CD4-positive, alpha-beta T cell treated with Interferon alpha-2 for 1 hour (primary cell): ENCODE measurements at regions not wholly inside any gene's neighbourhood (a gene's known extent, or its start where the extent isn't known, plus 50 kb on each side); places are given as distances from the start of the nearest gene placed in this dataset.

ENCODE experiments used
- DNase-seq, 2 donors: peaks; one replicate each; pipeline ENCODE4 v3.0.0-alpha.2; 2020 to 2022

- DNase-seq, result no peak
Observed at GRCh38 chr3:157794771-157795170, 291.6 kb upstream of the VEPH1 start.

GRCh38 chr3:157793745-157794144 lies 290.5 kb upstream of the VEPH1 start:
- no peak for DNase-seq

- DNase-seq, result no peak
Observed at GRCh38 chr3:157789162-157789561, 285.9 kb upstream of the VEPH1 start.

DNA sequence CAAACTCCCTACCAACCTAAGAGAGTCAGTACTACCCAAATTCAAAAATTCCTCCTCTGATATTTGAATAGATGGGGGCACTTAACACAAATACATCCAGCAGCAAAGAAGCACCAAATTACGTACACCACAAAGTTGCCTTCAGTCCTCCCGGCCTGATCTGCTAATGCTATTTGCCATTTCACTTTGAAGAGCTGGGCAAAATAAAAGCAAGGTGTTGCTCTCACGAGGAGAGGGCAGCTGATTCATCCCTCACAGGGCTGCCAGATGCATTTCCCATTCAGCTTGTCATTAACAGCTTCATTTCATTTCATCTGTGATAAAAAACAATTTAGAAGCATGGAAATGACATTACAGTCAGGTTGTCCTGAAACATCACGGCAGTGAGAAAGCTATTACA lies 283.4 kb upstream of the VEPH1 start:
- DNase-seq, result no peak

DNA sequence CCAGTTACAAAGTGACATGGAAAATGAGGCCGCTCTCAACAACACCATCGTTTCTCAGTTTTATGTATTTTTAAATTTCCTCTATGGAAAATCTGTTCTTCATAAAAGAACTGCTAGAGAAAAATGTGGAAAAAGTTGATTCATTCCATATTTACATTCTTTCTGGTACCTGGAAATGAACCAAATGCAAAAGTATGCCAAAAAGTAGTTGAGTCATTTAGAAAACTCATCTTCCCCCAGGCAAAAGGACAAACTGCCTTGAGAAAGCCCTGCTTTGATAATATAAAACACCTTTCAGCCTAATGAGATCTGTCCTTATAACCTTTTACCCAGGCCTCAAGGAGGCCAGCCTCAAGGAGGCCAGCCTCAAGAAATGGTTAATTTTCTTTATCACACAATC lies 283.0 kb upstream of the VEPH1 start:
- DNase-seq, result no peak

- no peak for DNase-seq
Observed at GRCh38 chr3:157785102-157785826, 282.0 kb upstream of the VEPH1 start.

DNA sequence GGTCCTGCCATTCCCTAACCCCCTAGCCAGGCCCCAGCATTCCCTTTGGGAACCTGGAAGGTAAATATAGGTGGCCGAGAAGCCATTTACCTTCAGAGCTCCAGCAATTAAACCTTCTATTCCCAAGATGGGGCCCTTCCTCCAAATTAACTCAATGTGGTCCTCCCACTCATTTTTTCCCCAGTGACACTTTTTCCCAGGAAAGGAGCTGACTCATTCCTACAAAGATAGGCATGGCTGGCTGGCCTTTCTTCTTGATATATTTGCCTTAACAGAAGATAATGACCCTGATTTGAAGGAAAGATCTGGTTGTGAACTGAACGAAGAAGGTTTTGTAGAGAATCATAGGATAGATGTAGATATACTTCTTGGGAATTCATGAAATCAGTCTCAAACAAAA lies 279.0 kb upstream of the VEPH1 start:
- no peak for DNase-seq

- no peak for DNase-seq
Observed at GRCh38 chr3:157776861-157777260, 273.6 kb upstream of the VEPH1 start.

GRCh38 chr3:157775446-157775845 lies 272.2 kb upstream of the VEPH1 start:
- DNase-seq, result no peak

GRCh38 chr3:157769378-157769777 lies 266.2 kb upstream of the VEPH1 start:
- no peak for DNase-seq

- no peak for DNase-seq
Observed at GRCh38 chr3:157767607-157768006, 264.4 kb upstream of the VEPH1 start.

DNA sequence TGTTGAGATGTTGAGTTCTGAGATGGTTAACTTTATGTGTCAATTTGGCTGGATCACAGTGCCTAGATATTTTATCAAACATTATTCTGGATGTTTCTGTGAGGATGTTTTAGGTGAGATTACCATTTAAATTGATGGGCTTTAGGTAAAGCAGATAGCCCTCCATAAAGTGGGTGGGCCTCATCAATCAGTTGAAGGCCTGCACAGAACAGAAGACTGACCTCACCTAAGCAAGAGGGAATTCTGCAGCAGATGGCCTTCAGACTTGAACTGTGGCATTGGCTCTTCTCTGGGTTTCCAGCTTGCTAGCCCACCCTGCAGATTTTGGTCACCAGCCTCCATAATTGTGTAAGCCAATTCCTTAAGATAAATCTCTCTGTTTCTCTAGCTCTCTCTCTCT lies 260.4 kb upstream of the VEPH1 start:
- no peak for DNase-seq

DNA sequence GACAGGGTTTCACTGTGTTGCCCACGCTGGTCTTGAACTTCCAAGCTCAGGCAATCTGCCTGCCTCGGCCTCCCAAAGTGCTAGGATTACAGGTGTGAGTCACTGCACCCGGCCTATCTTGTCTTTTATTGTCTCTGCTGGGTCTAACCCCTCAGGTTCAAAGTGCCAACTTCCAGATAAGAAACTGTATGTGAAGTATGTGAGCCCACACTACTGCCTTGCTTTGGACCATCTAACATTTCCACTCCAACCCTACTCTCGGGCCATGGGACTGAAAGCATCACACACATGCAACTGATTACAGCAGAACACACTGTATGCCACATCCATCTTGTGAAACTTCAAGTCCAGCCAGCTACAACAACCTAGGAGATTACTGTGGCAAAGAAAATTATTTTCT lies 256.1 kb upstream of the VEPH1 start:
- no peak for DNase-seq

DNA sequence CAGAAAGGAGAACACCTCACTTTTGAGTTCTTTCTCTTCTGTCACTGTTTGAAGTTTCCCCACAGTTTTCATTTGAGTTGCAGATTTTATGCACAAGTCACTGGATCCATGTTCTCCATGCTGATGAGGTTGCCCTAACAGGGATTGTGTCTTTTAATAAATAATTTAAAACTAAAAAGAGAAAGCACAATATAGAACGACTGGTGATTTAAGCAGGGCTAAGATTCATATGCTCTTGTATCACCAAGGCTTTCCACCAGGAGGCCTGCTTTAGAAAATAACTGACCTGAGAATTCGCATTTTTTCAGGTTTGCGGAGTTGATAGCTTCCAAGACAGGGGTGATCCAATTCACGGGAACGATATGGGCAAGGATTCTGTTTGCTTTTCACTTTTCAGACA lies 252.0 kb upstream of the VEPH1 start:
- DNase-seq, result no peak

DNA sequence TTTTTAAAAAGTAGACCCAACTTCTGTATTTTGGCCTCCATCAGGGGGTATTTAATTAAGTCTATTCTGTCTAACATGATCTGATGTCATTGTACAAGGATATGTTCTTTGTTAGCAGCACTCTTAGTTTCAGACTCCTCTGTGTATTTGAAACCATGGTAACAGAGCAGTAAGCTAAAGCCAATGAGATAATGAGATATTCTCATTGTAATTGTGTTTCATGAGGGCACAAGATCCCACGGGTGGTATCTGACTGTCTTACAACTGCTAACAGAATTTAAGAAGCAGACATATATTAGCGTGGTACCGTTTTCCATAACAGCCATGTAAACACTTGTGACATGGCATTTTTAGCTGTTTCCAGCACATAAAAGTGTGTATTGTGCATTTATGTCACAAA lies 251.2 kb upstream of the VEPH1 start:
- no peak for DNase-seq

- no peak for DNase-seq
Observed at GRCh38 chr3:157753787-157754136, 250.5 kb upstream of the VEPH1 start.

DNA sequence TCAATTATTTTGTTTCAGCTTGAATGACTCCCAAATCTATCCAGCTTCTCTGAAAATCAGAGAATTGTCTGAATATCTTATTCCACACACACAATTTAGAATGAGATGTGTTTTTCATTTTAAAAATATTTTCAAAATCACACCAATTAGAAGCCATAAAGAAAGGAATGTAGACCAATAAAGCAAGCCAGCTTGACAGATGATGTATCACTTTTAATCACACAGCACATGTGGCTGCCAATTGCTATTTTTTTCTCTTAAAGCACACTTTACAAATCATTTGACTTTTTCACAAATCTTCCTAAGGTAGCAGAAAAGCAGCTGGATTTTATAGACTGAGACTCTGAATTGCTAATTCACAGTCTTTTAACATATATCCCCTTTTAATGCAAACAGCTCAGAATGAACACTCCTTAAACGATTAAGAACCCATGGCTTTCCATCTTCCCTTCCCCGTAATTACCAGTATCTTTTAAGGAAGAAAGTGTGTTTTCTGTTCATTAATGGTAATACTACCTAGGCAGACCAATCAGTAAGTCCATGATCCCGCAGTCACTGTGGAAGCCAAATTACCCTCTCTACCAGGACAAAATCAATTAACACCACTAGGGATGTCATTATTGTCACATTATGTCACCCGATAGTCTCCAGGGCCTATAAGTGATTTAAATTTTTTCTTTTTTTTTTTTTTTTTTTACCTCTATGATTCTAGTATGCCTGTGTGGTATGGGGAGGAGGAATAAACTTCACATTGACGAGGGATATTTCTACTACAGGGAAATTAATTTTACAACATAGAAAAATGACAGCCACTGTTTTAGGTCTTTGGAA lies 250.0 kb upstream of the VEPH1 start:
- no peak for DNase-seq

DNA sequence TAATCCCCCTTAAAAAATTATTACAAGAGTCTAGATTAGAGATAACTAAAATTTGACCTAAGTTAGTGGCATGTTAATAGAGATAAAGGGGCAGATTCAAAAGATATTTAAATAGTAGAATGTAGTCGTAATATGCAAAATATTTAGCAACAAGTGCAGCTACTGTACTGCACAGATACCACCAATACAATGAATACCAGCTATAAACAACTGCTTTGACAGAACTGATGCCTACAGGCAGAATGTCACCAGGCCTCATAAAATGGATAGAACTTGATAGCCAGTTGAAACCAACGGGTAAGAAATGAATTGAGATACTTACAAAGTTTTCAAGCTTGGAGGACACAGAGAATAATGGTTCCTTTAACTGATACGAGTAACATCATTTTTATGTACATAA lies 249.3 kb upstream of the VEPH1 start:
- no peak for DNase-seq

- DNase-seq, result no peak
Observed at GRCh38 chr3:157751386-157751785, 248.2 kb upstream of the VEPH1 start.

GRCh38 chr3:157746391-157746790 lies 243.2 kb upstream of the VEPH1 start:
- DNase-seq, result no peak

DNA sequence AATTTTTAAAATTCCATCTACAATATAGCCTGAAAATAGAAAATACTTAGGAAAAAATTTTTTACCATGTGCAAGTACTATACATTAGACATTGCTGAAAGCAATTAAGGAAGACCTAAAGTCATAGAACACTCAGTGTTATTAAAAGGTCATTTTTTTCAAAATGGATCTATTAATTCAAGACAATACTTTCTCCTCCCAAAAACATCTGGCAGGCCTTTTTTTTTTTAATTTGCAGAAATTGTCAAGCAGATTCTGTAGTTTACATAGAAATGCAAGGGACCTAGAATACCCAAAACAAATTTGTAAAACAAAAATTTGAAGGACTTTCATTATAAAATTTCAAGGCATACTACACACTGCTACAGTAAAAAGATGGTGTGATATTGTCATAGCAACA lies 238.4 kb upstream of the VEPH1 start:
- no peak for DNase-seq

- no peak for DNase-seq
Observed at GRCh38 chr3:157738441-157738840, 235.2 kb upstream of the VEPH1 start.

- DNase-seq, result no peak
Observed at GRCh38 chr3:157718800-157719199, 215.6 kb upstream of the VEPH1 start.

DNA sequence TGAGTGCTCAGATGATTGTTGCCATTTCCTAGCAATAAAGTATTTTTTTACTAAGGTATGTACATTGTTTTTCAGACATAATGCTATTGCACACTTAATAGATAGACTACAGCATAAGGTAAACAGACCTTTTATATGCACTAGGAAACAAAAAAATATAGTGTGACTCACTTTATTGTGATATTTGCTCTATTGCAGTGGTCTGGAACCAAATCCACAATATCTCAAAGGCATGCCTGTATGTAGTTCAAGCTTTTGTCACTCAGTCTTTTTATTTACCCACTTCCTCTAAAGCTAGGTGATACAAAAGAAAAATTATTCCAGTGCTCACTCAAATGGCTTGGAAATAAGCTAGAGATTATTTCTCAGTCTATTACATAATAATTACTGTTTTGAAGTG lies 209.9 kb upstream of the VEPH1 start:
- DNase-seq, result no peak

GRCh38 chr3:157705258-157705657 lies 202.0 kb upstream of the VEPH1 start:
- no peak for DNase-seq
